HCT116 (cell line): ENCODE measurements at regions not wholly inside any gene's neighbourhood (a gene's known extent, or its start where the extent isn't known, plus 50 kb on each side); places are given as distances from the start of the nearest gene placed in this dataset.

Source experiments
- ATAC-seq: fragments of 200-7000 bp; cut with Tn5 transposase; 2 replicates; pipeline ENCODE4 v1.9.1; 2020; ENCODE audit warnings: mild to moderate bottlenecking, moderate library complexity
- BruUV-seq: library from RNA; stranded (reverse); fragments of 400-500 nt; replicated peaks from 2 replicates; lab custom pipeline; 2021; lab: Mats Ljungman, UMichigan
- CTCF ChIA-PET: fragments of 300-600 bp; sonication (Branson Sonifier 250); formaldehyde crosslinking; loops from one replicate; lab custom pipeline; 2021; ENCODE audit warnings: antibody characterized with exemption; lab: Charles Lee
- POLR2A ChIA-PET: fragments of 300-600, 350-600 bp; sonication (Branson Sonifier 250); formaldehyde crosslinking; loops from one replicate; lab custom pipeline; 2021; ENCODE audit warnings: antibody characterized with exemption; lab: Charles Lee
- RAD21 ChIA-PET, 2 experiments: fragments of 300-600 bp; sonication (Branson Sonifier 250); formaldehyde crosslinking; loops; one replicate each; lab custom pipeline; 2023; ENCODE audit warnings: low total read pairs in 2 of 2; ENCODE audit not compliant: uncharacterized antibody in 2 of 2, unreplicated experiment in 2 of 2, low non-redundant PET in 1 of 2; lab: Charles Lee
- DNase-seq: peaks from one replicate; pipeline ENCODE4 v3.0.0-alpha.2; 2010; ENCODE audit warnings: low read depth, low spot score
- H2AFZ ChIP-seq: fragments of 200-600 bp; shearing (Covaris generic), sonication (generic); 2 replicates; pipeline ENCODE4 v1.6.1; 2017; ENCODE audit warnings: low read depth, mixed run types, mixed read lengths, antibody characterized with exemption, low read length; ENCODE audit not compliant: poor library complexity, severe bottlenecking
- H3K27ac ChIP-seq: 2 replicates; pipeline ENCODE4 v1.5.1; 2012; ENCODE audit warnings: low read depth, low read length
- H3K27me3 ChIP-seq: fragments of 200-600 bp; sonication (generic); 2 replicates; pipeline ENCODE4 v1.6.1; 2016; ENCODE audit warnings: mixed run types, low read length, mixed read lengths; ENCODE audit not compliant: insufficient read depth
- H3K36me3 ChIP-seq, 2 experiments: fragments of 200-500 bp in 1 of 2; fragments of 200-600 bp in 1 of 2; sonication (Bioruptor generic) in 1 of 2; sonication (generic) in 1 of 2; 2 replicates each; pipeline versions ENCODE4 v1.5.1 to v1.6.1; 2014 to 2016; ENCODE audit warnings: low read length in 2 of 2, inconsistent platforms in 1 of 2, mixed read lengths in 1 of 2, mixed run types in 1 of 2; ENCODE audit not compliant: insufficient read depth in 2 of 2, control insufficient read depth in 1 of 2
- H3K4me1 ChIP-seq, 2 experiments: fragments of 200-600 bp in 1 of 2; sonication (generic) in 1 of 2; 2 replicates each; pipeline versions ENCODE4 v1.5.1 to v1.6.1; 2012 to 2017; ENCODE audit warnings: low read length in 2 of 2, inconsistent platforms in 1 of 2, mild to moderate bottlenecking in 1 of 2, mixed read lengths in 1 of 2, mixed run types in 1 of 2, moderate library complexity in 1 of 2; ENCODE audit not compliant: insufficient read depth in 2 of 2, control insufficient read depth in 1 of 2
- H3K4me2 ChIP-seq: fragments of 200-600 bp; sonication (generic); 2 replicates; pipeline ENCODE4 v1.6.1; 2017; ENCODE audit warnings: mixed run types, low read length, mixed read lengths
- H3K4me3 ChIP-seq, 2 experiments: fragments of 200-600 bp in 1 of 2; sonication (generic) in 1 of 2; replicated peaks in 1 of 2; 2 replicates each; pipeline ENCODE4 v1.5.1; 2011 to 2016; ENCODE audit warnings: low read length in 2 of 2, control low read depth in 1 of 2, low read depth in 1 of 2, mild to moderate bottlenecking in 1 of 2, mixed read lengths in 1 of 2, mixed run types in 1 of 2
- H3K79me2 ChIP-seq: fragments of 200-600 bp; sonication (generic); 2 replicates; pipeline ENCODE4 v1.6.1; 2017; ENCODE audit warnings: mild to moderate bottlenecking, mixed run types, low read length, moderate library complexity, mixed read lengths; ENCODE audit not compliant: insufficient read depth
- H3K9ac ChIP-seq: fragments of 200-600 bp; sonication (generic); 2 replicates; pipeline ENCODE4 v1.6.1; 2016; ENCODE audit warnings: low read length, mixed read lengths
- H3K9me2 ChIP-seq: fragments of 200-600 bp; sonication (generic), shearing (Covaris generic); 2 replicates; pipeline ENCODE4 v1.6.1; 2017; ENCODE audit warnings: mixed run types, mild to moderate bottlenecking, moderate library complexity; ENCODE audit not compliant: insufficient read depth
- H3K9me3 ChIP-seq, 2 experiments: fragments of 200-500 bp in 1 of 2; fragments of 200-600 bp in 1 of 2; sonication (Bioruptor generic) in 1 of 2; sonication (generic) in 1 of 2; 2 replicates each; pipeline ENCODE4 v1.6.1; 2014 to 2017; ENCODE audit warnings: low read length in 2 of 2, mixed read lengths in 2 of 2, inconsistent platforms in 1 of 2, low read depth in 1 of 2, mild to moderate bottlenecking in 1 of 2, mixed run types in 1 of 2, moderate library complexity in 1 of 2; ENCODE audit not compliant: control insufficient read depth in 1 of 2, insufficient read depth in 1 of 2
- H4K20me1 ChIP-seq: fragments of 200-600 bp; sonication (generic), shearing (Covaris generic); 2 replicates; pipeline ENCODE4 v1.6.1; 2017; ENCODE audit warnings: mixed run types, mild to moderate bottlenecking, moderate library complexity; ENCODE audit not compliant: insufficient read depth
- CBX3 ChIP-seq: IDR thresholded peaks from 2 replicates; pipeline ENCODE4 v1.6.1; 2012; ENCODE audit warnings: low read depth
- CEBPB ChIP-seq: IDR thresholded peaks from 2 replicates; pipeline ENCODE4 v1.6.1; 2012; ENCODE audit warnings: low read depth
- CTCF ChIP-seq, 3 experiments: fragments of 200-600 bp in 1 of 3; sonication (generic) in 1 of 3; IDR thresholded peaks in 2 of 3; conservative IDR thresholded peaks in 1 of 3; 2 replicates each; pipeline ENCODE4 v1.5.1; 2012 to 2017; ENCODE audit warnings: low read depth in 2 of 3, low read length in 2 of 3, antibody characterized with exemption in 1 of 3, borderline replicate concordance in 1 of 3, control low read depth in 1 of 3, mild to moderate bottlenecking in 1 of 3, mixed read lengths in 1 of 3, mixed run types in 1 of 3, moderate library complexity in 1 of 3; ENCODE audit not compliant: insufficient read depth in 1 of 3
- EGR1 ChIP-seq: IDR thresholded peaks from 2 replicates; pipeline ENCODE4 v1.6.1; 2012; ENCODE audit warnings: low read depth
- ELF1 ChIP-seq: IDR thresholded peaks from 2 replicates; pipeline ENCODE4 v1.6.1; 2012; ENCODE audit warnings: low read depth, borderline replicate concordance
- EZH2 ChIP-seq: fragments of 200-600 bp; sonication (generic); IDR thresholded peaks from 2 replicates; pipeline ENCODE4 v1.6.1; 2017; ENCODE audit warnings: antibody characterized with exemption, mixed run types
- EZH2phosphoT487 ChIP-seq: fragments of 200-600 bp; IDR thresholded peaks from 2 replicates; pipeline ENCODE4 v1.6.1; 2018; ENCODE audit warnings: antibody characterized with exemption, borderline replicate concordance
- JUND ChIP-seq: IDR thresholded peaks from 2 replicates; pipeline ENCODE4 v1.6.1; 2012
- POLR2A ChIP-seq: IDR thresholded peaks from 2 replicates; pipeline ENCODE4 v1.7.0; 2011; ENCODE audit warnings: borderline replicate concordance; ENCODE audit not compliant: insufficient read depth, insufficient read length; ENCODE audit errors: extremely low read depth
- POLR2AphosphoS5 ChIP-seq: IDR thresholded peaks from 2 replicates; pipeline ENCODE4 v1.6.1; 2011; ENCODE audit warnings: mild to moderate bottlenecking, low read depth, low read length, moderate library complexity
- RAD21 ChIP-seq: IDR thresholded peaks from 2 replicates; pipeline ENCODE4 v1.6.1; 2012; ENCODE audit warnings: low read depth, mild to moderate bottlenecking
- SIN3A ChIP-seq: IDR thresholded peaks from 2 replicates; pipeline ENCODE4 v1.6.1; 2012; ENCODE audit warnings: low read depth
- SP1 ChIP-seq: IDR thresholded peaks from 2 replicates; pipeline ENCODE4 v1.6.1; 2012; ENCODE audit warnings: low read depth
- SRF ChIP-seq: IDR thresholded peaks from 2 replicates; pipeline ENCODE4 v1.6.1; 2012; ENCODE audit warnings: low read depth
- TCF7L2 ChIP-seq: IDR thresholded peaks from 2 replicates; pipeline ENCODE4 v1.7.0; 2011; ENCODE audit warnings: borderline replicate concordance, inconsistent platforms; ENCODE audit not compliant: insufficient read depth, insufficient read length; ENCODE audit errors: extremely low read depth
- ZBTB33 ChIP-seq: IDR thresholded peaks from 2 replicates; pipeline ENCODE4 v1.6.1; 2011; ENCODE audit warnings: mild to moderate bottlenecking, low read length, moderate library complexity; ENCODE audit not compliant: insufficient replicate concordance; ENCODE audit errors: extremely low read depth
- ZFX ChIP-seq: fragments of 450-650 bp; IDR thresholded peaks from 2 replicates; pipeline ENCODE4 v1.6.1; 2017
- ZNF274 ChIP-seq: fragments of 200-500 bp; sonication (Bioruptor generic); IDR thresholded peaks from 2 replicates; pipeline ENCODE4 v1.6.1; 2014; ENCODE audit warnings: mild to moderate bottlenecking, low read depth, low read length, inconsistent platforms
- intact Hi-C: fragments of 100-400 bp; cut with micrococcal nuclease; formaldehyde crosslinking; loops from 2 replicates; pipeline ENCODE4 v1.10.0; 2022
- TF ChIP-seq, protein P1 (sequence below): IDR thresholded peaks from 2 replicates; pipeline ENCODE4 v1.6.1; 2012; ENCODE audit warnings: low read depth
- TF ChIP-seq, protein P2 (sequence below): IDR thresholded peaks from 2 replicates; pipeline ENCODE4 v1.6.1; 2012

DNA sequence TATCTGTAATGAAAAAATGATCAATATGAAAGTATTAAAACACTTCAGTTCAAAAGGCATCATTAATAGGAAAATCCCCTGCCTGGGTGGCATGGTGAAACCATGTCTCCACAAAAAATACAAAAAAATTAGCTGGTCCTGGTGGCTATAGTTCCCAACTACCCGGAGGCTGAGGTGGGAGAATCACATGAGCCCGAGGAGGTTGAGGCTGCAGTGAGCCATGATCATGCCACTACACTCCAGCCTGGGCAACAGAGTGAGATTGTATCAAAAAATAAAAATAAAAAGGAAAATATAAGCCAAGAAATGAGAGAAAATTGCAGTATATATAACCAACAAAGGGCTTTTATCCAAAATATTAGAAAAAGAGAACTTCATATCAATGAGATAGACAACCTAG, 71.6 kb upstream of the MYCN start (continued):
- TF ChIP-seq, protein P1, sequence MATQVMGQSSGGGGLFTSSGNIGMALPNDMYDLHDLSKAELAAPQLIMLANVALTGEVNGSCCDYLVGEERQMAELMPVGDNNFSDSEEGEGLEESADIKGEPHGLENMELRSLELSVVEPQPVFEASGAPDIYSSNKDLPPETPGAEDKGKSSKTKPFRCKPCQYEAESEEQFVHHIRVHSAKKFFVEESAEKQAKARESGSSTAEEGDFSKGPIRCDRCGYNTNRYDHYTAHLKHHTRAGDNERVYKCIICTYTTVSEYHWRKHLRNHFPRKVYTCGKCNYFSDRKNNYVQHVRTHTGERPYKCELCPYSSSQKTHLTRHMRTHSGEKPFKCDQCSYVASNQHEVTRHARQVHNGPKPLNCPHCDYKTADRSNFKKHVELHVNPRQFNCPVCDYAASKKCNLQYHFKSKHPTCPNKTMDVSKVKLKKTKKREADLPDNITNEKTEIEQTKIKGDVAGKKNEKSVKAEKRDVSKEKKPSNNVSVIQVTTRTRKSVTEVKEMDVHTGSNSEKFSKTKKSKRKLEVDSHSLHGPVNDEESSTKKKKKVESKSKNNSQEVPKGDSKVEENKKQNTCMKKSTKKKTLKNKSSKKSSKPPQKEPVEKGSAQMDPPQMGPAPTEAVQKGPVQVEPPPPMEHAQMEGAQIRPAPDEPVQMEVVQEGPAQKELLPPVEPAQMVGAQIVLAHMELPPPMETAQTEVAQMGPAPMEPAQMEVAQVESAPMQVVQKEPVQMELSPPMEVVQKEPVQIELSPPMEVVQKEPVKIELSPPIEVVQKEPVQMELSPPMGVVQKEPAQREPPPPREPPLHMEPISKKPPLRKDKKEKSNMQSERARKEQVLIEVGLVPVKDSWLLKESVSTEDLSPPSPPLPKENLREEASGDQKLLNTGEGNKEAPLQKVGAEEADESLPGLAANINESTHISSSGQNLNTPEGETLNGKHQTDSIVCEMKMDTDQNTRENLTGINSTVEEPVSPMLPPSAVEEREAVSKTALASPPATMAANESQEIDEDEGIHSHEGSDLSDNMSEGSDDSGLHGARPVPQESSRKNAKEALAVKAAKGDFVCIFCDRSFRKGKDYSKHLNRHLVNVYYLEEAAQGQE = no peak
- TF ChIP-seq, all 23 proteins: peak for 0

- Histone ChIP-seq H3K36me3 (no peaks in the 10 kb centered on the region), H3K27me3 (0 out of 2 replicates have a peak, but pooled peaks cover 4% of the 10 kb centered on the region), H3K9me3 (no peaks in the 10 kb centered on the region), H3K9me2 (no peaks in the 10 kb centered on the region), H3K4me2 (no peak overlapping the region), H2AFZ (no peak overlapping the region), H3K4me3 (no peak overlapping the region), H4K20me1 (no peaks in the 10 kb centered on the region), H3K9ac (no peak overlapping the region), H3K4me1 (no peaks in the 10 kb centered on the region), H3K79me2 (no peaks in the 10 kb centered on the region), H3K27ac (no peak overlapping the region)
- intact Hi-C loops = no loop called here
- ATAC-seq (no peak), DNase-seq (no peak)
- ChIA-PET RAD21 (no interaction called here), POLR2A (no interaction called here), CTCF (no interaction called here)
- TF ChIP-seq EGR1 (no peak), SRF (no peak), EZH2 (no peak), ZNF274 (no peak), EZH2phosphoT487 (no peak), ZFX (no peak), ELF1 (no peak), JUND (no peak), SP1 (no peak), CEBPB (no peak), POLR2AphosphoS5 (no peak), RAD21 (no peak), CTCF (IDR thresholded peaks at IDR 0.05 in 2 of 3, conservative IDR thresholded peaks at IDR 0.05 in 1 of 3; ENCODE audit: borderline replicate concordance in 1 of 3, insufficient read depth in 1 of 3, low read depth in 2 of 3, low read length in 2 of 3) (no peak), ZBTB33 (no peak), TCF7L2 (no peak), POLR2A (no peak), CBX3 (no peak), SIN3A (no peak)
- TF ChIP-seq, protein P2, sequence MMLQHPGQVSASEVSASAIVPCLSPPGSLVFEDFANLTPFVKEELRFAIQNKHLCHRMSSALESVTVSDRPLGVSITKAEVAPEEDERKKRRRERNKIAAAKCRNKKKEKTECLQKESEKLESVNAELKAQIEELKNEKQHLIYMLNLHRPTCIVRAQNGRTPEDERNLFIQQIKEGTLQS = no peak
- BruUV-seq = no TSS peak
Measured at GRCh38 chr2:15869396-15869795, 71.0 kb upstream of the MYCN start.
